Fibroblast of skin of abdomen (primary cell): ENCODE measurements at regions not wholly inside any gene's neighbourhood (a gene's known extent, or its start where the extent isn't known, plus 50 kb on each side); places are given as distances from the start of the nearest gene placed in this dataset.
"Not testable (repeated sequence)": the region's sequence is repeated elsewhere in the genome, so short reads cannot be mapped to it uniquely, and the experiment has no call there.

Source experiments
- DNase-seq: peaks from one replicate; pipeline ENCODE4 v3.0.0-alpha.2; 2013

DNA sequence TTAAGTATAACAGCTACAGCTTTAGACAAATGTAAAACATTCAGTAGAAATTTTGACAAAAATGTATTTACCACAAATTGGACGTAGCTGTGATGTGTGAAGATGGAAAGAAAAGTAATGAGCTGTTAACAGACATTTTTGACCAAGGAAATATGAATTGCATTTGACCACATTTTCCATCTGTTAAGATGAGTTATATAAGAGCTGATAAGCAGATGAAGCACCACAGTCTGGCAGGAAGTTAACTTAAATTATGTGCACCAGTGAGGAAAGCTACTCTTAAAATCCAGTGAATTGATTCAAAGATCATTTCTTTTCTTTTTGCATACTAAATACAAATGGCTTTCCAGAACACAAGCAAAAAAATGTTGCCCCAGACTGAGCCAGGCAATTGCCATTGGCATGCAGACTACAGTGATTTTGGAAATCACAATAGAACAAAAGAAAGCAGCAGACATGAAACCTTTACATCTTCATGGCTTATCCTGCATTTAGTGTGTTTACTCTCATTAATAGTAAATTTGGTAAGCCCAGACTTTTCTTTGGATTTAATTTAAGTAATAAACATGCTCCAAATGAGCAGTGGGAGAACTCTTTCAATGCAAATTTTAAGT lies 493.7 kb downstream of the TMX3 start:
- peak; percentile 87 for DNase-seq

DNA sequence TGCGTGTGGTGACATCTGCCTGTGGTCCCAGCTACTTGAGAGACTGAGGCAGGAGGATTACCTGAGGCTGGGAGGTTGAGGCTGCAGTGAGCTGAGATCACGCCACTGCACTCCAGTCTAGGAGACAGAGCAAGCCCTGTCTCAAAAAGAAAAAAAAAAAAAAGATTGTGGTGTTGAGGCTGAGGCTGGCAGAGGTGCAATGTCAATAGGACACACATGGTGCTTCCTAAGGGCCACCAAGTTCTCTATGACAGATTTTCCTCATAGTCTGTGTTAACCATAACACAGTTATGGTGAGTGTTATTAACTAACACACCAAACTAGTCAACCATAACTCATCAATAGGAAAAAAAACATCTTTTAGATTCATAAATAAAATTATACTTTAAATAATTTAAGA lies 494.4 kb downstream of the TMX3 start:
- DNase-seq, result no peak

DNA sequence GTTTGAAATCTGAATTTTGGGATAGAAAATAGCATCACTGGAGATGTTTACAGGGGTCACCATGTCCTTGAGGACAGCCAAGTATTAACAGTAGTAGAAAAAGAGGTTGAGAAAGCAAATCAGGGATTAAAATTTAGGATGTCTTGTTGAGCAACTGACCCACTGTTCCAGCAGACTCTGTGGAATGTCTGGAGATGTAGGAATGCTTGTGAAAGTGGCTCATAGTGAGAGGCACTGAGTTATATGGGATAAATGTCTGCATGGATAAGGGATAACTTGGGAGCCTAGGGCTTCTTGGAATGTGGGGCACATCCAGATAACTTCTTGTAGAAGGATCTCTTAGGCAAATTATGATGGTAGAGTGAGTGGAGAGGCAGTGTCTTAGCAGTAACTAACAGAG lies 495.0 kb downstream of the TMX3 start:
- peak; percentile 86 for DNase-seq

DNA sequence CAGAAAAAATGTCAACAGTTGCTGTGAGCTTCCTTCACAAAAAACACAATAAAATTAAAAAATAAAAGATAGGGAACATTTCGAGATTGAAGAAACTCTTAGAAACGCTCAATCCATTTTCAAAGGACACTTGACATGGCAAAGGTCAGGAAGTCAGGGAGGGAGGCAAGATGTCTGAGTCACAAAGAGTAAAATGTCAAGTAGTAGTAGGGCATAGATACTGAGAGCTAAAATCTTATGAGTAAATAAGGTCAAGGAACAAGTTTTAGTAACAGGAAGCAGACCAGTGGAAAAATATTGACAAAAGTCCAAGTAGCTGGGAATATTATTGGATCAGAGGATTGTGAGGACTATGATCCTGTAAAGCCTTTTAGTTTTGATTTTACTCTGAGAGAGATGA lies 495.6 kb downstream of the TMX3 start:
- DNase-seq, result no peak

DNA sequence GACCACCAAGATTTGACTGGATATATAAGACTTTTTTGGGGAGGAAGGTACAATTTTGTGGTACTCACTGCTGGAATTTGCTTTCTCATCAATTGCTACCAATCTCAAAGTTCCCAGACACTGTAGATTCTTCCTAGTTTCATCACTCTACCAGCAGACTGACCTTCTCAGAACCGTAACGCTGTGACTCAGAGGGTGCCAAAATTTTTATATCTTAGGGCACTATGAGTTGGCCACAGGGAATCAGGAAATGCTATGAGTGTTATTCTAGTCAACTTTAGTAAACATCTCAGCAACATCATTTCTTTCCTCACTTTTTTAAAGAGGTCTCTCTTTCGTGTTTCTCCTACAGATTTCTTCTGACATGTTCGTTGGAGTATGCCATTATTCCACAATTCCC lies 499.0 kb downstream of the TMX3 start:
- peak; percentile 51 for DNase-seq

DNA sequence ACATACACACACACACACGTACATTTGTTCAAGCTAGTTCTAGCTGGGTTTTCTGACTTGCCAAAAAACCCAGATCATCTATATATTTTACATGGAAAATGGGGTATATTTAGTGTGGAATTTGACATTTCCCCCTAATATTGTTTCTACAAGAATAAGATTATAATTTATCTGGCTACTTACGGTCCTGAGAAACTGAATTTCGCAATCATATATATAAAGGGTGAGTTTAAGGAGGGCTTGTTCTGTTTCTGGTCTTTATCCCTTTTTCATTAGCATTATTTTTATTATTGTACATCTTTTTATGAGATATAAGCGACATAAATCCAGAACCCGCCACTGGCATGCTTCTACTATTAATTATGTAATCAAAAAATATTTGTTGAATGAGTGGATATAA lies 528.9 kb downstream of the TMX3 start:
- no peak for DNase-seq

DNA sequence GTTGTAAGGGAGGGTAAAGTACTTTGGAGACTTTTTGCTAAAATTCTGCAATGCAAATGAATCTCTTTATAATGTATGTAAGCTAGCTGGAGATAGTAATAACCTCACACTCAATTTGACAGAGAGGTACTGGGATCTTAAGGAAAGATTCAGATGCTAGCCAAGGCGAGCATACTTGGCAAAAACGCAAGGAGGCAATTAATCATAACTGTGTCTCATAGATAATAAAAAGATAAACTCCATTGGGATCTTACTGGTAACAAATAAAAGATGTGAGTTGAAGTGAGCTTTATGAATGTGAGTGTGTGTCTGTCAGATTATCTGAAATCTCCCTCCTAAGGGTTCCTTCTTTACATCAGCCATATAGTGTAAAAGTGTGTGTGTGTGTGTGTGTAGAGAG lies 533.0 kb downstream of the TMX3 start:
- DNase-seq, result peak; percentile 60

DNA sequence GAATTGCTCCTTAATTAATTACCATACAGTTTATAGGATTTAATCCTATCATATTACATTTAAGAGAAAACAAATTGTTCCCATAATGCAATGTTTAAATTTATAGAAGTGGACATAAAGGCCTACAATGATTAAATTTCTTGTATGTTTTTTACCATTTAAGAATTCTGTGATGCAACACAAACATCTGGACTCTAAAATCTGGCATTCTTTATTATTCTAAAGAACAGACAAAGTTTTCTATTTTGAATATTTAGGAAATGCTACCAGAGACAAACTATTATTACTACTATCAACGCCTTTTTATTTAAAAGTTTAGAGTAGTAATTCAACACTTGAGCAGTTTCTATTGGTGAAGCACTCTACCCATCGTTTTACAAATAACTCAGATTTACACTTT lies 535.1 kb downstream of the TMX3 start:
- no peak for DNase-seq

DNA sequence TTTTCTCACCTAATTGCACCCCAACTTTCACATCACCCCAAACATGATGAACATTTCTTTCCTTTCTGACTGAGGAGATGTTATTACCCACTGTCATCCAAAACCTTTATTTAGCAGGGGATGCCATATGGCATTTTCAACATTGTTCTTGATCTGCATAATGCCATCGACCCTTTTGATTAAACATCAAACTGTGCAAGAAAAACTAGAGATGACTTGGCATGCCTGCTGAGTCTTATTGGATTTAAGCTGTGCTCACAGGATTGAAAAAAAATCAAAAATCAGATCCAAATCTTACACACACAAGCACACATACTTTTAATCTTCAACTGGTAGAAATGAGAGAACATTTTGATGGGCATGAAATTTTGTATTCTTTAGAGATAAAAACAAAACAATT lies 536.0 kb downstream of the TMX3 start:
- no peak for DNase-seq

DNA sequence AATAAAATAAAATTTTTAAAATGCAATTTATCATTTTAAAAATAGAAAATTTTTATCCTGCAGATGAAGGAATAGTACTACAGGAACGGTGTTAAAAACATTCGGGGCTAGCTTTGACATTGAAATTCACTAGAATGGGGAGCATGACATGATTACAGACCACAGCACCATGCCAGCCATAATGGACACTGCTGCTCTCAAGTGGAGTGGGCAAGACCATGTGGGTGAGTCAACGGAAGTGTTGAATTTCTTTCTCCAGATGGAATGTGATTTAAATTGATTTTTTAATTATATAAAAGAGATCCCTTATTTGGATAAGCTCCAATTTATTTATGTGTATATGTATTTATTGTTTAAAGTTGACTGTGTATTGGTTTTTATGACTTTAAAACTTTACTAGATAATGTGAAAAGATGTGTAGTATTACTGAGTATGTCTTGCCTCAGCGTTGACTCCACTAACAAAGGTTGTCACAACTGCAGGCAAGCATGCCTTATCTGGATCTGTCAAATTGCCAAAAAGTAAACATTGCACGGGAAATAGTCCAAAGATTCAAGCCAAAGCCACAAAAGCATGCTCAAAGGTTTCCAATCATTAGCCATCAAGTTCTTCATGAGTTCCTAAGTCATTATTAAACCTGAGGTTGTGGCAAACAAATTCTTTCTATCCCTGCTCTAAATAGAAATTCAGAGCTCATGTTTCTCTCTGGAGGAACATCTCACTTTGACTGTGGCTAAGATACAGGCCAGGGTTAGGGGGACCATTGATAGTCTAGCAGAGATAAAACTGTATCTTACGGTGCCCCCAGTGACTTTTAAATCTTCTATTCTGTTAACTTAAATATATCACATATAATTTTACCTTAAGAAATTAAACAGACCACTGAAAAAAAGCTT lies 536.9 kb downstream of the TMX3 start:
- DNase-seq, result peak; percentile 99

DNA sequence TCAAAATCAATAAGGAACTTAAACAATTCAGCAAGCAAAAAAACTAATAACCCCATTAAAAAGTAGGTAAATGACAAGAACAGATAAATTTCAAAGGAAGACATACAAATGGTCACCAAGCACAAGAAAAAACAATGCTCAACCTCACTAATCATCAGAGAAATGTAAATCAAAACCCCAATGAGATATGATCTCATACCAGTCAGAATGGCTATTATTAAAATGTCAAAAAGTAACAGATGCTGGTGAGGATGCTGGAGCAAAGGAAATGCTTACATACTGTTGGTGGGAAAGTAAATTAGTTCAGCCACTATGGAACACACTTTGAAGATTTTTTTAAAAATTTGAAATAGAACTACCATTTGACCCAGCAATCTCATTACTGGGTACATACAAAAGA lies 538.0 kb downstream of the TMX3 start:
- DNase-seq, result peak; percentile 41

DNA sequence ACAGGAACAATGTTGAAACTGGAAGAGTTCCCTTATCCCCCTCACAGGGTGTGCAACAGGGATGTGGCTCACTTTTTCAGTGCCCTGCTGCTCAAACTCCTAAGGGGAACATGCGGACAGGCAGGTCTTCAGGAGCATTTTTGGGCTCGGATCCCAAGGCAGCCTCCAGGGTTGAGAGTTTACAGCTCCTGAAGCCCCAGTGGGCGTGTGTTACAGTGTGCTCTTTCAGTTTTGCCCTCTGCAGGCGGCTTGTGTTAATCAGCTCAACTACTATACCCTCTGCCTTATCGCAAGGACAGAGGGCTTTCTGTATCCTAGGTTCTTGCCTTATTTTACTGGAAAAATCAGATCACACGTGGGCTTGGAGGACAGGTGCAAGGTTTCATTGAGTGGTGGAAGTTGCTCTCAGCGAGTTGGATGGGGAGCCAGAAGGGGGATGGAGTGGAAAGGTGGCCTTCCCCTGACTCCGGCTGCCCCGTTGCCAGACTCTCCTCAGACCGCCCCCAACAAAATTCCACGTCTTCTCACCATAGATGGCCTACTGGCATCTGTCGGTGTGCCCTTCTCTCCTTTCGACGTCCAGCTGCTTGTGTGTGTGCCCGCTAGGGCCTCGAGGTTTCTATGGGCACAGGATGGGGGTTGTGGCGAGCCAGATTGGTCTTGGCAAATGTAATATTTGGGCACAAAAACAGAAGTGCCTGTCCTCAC lies 541.9 kb downstream of the TMX3 start:
- no peak for DNase-seq

DNA sequence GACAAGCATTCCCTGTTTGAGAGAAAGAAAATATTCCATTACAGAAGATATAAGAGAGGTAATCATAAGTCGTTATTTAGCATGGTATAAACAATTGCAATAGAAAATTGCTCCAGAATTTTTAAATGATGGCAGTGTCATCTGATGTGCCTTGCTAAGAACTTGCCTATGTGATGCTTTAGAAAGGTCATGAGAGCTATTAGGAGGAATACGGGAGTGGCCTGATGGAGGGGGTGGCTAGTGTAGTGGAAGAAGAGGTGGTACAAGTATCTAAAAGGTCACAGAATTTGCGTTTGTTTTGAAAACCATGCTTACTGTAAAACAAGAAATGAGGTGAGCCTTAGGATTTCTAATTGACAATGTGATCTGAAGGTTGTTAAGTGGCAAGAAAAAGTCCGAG lies 550.0 kb downstream of the TMX3 start:
- no peak for DNase-seq

DNA sequence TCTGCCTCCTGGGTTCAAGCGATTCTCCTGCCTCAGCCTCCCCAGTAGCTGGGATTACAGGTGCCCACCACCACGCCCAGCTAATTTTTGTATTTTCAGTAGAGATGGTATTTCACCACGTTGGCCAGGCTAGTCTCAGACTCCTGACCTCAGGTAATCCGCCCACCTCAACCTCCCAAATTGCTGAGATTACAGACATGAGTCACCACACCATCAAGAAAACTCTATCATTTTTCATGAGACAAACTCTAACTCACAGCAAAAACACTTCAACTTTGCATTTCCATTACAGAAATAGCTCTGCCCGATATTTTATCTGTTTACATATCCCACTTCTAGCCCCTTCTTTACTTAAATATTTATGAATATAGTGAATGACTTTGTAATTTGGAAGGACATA lies 561.1 kb downstream of the TMX3 start:
- DNase-seq, result not testable (repeated sequence)

DNA sequence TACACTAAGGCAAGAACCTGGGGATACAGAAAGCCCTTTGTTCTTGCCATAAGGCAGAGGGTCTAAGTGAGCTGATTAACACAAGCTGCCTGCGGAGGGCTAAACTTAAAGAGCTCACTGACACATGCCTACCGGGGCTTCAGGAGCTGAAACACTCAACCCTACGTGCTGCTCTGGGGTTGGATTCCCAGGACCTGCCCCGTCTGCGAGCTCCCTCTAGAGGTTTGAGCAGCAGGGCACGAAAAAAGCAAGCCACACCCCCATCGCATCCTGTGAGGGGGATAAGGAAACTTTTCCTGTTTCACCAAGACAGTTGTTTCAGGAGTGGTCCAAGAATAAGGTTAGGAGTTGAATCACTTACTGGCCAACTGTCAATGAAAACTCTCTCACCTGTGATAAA lies 562.1 kb downstream of the TMX3 start:
- no peak for DNase-seq

DNA sequence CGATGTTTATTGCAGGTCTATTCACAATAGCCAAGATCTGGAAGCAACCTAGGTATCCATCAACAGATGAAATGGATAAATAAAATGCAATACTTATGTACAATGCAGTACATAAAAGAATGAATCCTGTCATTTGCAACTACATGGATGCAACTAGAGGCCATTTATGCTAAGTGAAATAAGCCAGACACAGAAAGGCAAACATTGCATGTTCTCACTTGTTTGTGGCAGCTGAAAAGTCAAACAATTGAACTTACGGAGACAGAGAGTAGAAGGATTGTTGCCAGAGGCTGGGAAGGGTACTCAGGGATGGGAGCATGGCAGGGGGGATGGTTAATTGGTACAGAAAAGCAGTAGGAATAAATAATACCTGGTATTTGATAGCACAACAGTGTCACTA lies 563.9 kb downstream of the TMX3 start:
- DNase-seq, result no peak

DNA sequence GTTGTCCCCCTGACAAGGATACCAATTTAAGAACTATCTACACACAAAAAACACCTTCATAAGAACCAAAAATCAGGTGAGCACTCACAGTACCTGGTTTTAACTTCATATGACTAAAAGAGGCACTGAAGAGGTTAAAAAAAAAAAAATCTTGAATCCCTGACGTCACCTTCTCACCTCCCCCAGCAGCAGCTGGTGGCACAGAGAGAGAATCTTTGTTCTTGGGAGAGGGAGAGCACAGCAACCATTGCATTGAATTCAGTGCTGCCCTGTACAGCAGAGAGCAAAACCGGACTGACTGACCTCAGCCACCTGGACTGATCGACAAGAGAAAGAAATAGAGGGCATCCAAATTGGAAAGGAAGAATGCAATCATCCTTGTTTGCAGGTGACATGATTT lies 566.0 kb downstream of the TMX3 start:
- no peak for DNase-seq

DNA sequence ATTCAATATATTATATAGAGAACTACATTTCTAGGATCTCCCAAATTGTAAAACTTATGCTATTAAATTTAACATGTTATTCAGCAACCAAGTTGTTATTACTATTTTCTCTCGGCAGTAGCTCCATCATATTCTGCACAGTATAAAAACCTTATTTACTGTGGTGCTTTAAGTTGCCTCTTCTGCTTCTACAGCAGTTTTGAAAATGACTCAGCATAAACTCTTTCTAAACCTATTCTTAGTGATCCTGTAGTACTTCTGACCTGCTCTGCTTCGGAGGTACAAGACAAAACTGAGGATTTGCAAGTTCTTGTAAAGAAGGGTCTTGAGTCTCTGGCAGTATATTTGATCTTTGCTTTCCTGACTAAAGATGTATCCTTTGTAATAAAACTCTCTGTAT lies 567.2 kb downstream of the TMX3 start:
- no peak for DNase-seq

DNA sequence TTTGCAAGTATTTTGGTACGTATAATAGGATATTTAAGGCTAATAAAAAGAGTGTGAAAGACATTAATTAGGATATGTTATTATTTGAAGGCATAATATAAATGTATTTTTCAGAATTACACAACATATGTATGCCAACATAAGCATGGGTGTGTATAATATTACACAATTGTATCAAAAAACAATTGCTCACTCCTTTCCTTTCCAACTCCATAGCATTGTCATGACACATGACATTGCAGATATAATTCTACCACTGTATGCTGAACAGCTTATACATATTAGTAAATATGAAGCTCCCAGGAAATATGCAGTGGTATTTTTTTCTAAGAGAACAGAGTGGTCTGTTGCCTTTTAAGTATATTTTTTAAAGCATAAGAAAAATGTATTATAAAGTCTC lies 593.1 kb downstream of the TMX3 start:
- peak; percentile 44 for DNase-seq

DNA sequence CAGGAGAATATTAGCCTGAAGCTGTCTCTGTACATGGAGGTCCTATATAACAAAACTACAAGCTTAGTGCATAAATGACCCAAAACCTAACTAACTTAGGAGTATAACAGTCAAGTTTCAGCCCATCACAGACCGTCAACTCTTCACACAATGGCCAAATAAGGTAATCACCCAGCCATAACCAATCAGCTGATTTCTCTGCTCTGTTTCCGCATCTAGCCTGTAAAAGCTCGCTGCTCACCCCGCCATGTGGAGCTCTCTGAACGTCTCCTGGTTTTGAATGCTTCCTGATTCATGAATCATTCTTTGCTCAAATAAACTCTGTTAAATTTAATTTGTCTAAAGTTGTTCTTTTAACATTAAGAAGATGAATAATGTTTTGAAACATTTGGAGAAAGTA lies 593.6 kb downstream of the TMX3 start:
- peak; percentile 4 for DNase-seq

DNA sequence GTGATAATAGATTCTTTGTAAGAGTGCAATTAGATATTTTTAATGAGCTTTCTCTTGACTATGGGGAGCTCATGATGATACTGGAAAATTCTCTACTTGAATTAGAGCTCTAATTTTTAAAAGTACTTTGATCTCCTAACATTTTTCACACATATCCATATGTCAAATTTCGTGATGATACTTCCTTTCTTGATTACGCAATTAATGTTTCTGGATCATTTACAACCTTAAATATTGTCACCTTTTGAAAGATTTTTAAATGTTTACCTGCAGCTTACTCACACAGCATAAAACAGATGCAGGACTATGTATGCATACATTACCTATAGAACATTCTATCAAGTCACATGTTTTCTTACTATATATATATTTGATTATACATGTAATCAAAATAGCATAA lies 598.5 kb upstream of the DSEL start:
- DNase-seq, result no peak

DNA sequence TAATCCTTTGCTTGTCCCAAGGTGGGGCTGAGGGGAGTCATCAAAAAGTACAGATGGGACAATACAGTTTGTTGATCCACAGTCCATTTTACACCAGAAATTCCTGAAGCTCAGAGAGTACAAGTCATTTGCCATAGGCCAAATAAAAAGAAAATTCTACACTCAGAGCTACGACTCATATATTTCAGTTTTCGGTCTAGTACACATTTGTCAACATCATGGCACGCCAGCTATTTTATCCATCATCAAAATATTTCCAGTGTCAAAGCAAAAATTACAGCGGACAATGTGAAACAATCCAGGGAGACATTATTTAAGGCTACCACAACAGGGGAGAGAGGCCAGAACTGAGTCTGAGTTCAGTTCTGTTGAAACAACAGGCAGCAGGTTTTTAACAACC lies 587.5 kb upstream of the DSEL start:
- DNase-seq, result peak; percentile 28

DNA sequence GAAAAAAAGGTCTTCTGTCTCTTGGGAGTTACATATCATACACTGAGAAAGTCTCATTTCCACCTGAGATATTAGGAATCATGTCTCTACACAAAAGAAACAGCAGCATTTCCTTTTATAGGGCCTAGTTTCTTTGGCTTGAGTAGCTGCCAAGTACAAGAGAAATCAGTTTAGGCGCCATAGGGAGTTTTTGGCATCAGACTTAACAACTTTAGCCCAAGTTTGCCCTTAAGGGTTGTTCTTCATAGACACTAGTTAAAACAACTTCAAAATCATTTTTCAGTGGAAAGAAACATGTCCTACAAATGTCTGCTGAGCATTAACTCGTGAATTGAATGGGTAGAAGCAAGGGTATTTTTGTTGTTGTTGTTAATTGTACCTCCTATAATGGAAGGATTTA lies 587.0 kb upstream of the DSEL start:
- no peak for DNase-seq

DNA sequence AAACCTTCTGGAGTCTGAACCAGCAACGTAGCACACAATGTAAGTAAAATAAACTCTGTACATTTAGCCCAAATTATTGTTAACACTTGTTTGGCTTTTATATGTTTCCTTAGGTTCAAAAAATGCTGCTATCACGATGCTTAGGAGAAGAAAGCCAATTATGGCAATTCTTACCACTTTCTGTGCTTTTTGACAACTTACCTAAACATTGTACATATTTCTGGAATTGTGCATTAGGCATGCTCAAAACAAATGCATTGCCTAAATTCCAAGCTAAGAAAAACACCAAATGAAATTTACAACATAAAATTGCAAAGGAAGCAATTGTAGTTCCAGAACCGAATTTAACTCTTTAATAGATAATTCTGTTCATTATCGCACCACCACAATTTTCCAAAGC lies 585.6 kb upstream of the DSEL start:
- DNase-seq, result no peak
